Suprapubic skin (tissue), 3 donors: ENCODE measurements at regions not wholly inside any gene's neighbourhood (a gene's known extent, or its start where the extent isn't known, plus 50 kb on each side); places are given as distances from the start of the nearest gene placed in this dataset.

ENCODE experiments used
- CTCF ChIP-seq, 2 donors: fragments of 200-600 bp in 1 of 2; fragments of 450-650 bp in 1 of 2; sonication (generic) in 1 of 2; IDR thresholded peaks; one replicate each; pipeline ENCODE4 v1.5.1; 2016 to 2019; ENCODE audit warnings: antibody characterized with exemption in 2 of 2, mild to moderate bottlenecking in 1 of 2, moderate library complexity in 1 of 2
- POLR2A ChIP-seq, 2 donors: fragments of 450-650 bp; IDR thresholded peaks; one replicate each; pipeline ENCODE4 v1.6.1; 2017; ENCODE audit warnings: antibody characterized with exemption in 2 of 2, mild to moderate bottlenecking in 2 of 2, moderate library complexity in 2 of 2

- TF ChIP-seq CTCF (IDR thresholded peaks at IDR 0.05) (no peak), POLR2A (IDR thresholded peaks at IDR 0.05) (no peak)
Measured at GRCh38 chr10:57884965-57885617, 382.6 kb downstream of the IPMK start.
